ENCODE measurements at regions not wholly inside any gene's neighbourhood (a gene's known extent, or its start where the extent isn't known, plus 50 kb on each side); places are given as distances from the start of the nearest gene placed in this dataset.
"Not testable (repeated sequence)": the region's sequence is repeated elsewhere in the genome, so short reads cannot be mapped to it uniquely, and the experiment has no call there.

DNA sequence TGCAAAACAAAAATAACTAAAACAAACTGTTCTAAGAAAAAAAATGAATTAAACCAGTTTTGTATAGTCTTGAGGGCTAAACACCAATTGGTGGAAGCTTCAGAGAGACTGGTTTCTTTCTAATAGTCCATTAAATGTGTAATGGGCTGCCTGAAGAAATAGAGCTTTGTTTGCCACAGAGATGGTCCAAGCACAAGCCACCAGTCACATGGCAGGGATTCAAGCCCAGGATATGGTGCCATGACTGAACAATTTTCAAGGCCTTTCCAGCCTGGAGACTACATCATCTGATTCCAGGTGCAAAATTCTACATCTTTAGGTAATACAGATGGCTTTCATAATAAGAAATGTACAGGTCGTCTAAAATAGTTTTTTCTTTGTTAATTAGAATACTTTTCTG, 355.3 kb downstream of the NR2F1-AS1 start:
- no peak for TF ChIP-seq CTCF (IDR thresholded peaks at IDR 0.05; ENCODE audit: low read depth, low read length)
- no peak for TF ChIP-seq MYC (IDR thresholded peaks at IDR 0.05; ENCODE audit: low read depth, low read length)
- no peak for TF ChIP-seq MAX (IDR thresholded peaks at IDR 0.05; ENCODE audit: low read depth, low read length)
- no peak for TF ChIP-seq POLR2A (IDR thresholded peaks at IDR 0.05; ENCODE audit: extremely low read depth, insufficient read length)
- DNase-seq (ENCODE audit: low read depth): no peak
- H3K4me3 ChIP-seq (ENCODE audit: low read depth, low read length): no peak overlapping the region

GRCh38 chr5:93224624-93225023, 356.4 kb downstream of the NR2F1-AS1 start:
- TF ChIP-seq CTCF (IDR thresholded peaks at IDR 0.05; ENCODE audit: low read depth, low read length) (no peak), MAX (IDR thresholded peaks at IDR 0.05; ENCODE audit: low read depth, low read length) (no peak), POLR2A (IDR thresholded peaks at IDR 0.05; ENCODE audit: extremely low read depth, insufficient read length) (no peak), MYC (IDR thresholded peaks at IDR 0.05; ENCODE audit: low read depth, low read length) (no peak)
- H3K4me3 ChIP-seq (ENCODE audit: low read depth, low read length): no peak overlapping the region
- DNase-seq (ENCODE audit: low read depth): no peak

- TF ChIP-seq MAX (IDR thresholded peaks at IDR 0.05; ENCODE audit: low read depth, low read length) (no peak), CTCF (IDR thresholded peaks at IDR 0.05; ENCODE audit: low read depth, low read length) (no peak), POLR2A (IDR thresholded peaks at IDR 0.05; ENCODE audit: extremely low read depth, insufficient read length) (no peak), MYC (IDR thresholded peaks at IDR 0.05; ENCODE audit: low read depth, low read length) (no peak)
- no peak for DNase-seq (ENCODE audit: low read depth)
- no peak overlapping the region for H3K4me3 ChIP-seq (ENCODE audit: low read depth, low read length)
These were observed 359.2 kb downstream of the NR2F1-AS1 start for GRCh38 chr5:93221773-93222172.

DNA sequence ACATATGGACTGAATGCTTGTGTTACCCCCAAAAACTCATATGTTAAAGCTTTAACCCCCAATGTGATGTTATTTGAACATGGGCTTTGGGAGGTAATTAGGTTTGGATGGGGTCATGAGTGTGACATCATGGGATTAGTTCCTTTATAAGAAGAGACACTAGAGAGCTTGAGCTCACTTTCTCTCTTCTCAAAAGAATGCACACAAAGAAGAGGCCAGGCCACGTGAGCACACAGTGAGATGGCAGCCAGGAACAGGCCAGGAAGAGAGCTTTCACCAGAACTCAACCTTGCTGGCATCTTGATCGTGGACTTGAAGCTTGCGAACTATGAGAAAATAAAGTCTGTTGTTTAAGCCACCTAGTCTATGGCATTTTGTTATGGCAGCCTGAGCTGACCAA, 360.6 kb downstream of the NR2F1-AS1 start:
- TF ChIP-seq POLR2A (IDR thresholded peaks at IDR 0.05; ENCODE audit: extremely low read depth, insufficient read length) (no peak), MAX (IDR thresholded peaks at IDR 0.05; ENCODE audit: low read depth, low read length) (no peak), MYC (IDR thresholded peaks at IDR 0.05; ENCODE audit: low read depth, low read length) (no peak), CTCF (IDR thresholded peaks at IDR 0.05; ENCODE audit: low read depth, low read length) (no peak)
- no peak for DNase-seq (ENCODE audit: low read depth)
- H3K4me3 ChIP-seq (ENCODE audit: low read depth, low read length): no peak overlapping the region

DNA sequence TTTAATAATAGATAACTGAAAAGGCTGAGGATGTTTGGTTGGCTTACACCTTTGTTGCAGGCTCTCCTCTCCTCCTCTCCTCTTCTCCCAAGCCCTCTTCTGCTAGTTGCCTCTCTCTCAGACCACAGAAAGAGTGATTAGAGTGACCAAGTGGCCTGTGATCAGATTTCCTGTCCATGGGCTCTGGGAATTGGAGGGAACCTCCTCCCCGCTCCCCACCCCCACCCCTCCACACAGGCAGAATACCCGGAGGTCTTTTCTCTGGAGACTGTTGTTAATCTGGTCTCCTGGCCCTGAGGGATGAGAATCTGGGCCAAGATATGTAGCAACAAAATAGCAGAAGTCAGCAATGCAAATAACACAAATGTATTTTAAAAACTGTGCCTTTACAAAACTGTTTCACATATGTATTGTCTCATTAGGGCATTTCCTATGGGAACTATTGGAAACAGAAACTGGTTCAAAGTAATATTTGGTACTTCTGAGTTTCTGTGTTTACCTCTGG, 361.3 kb downstream of the NR2F1-AS1 start:
- H3K4me3 ChIP-seq (ENCODE audit: low read depth, low read length): no peak overlapping the region
- TF ChIP-seq MAX (IDR thresholded peaks at IDR 0.05; ENCODE audit: low read depth, low read length) (no peak), POLR2A (IDR thresholded peaks at IDR 0.05; ENCODE audit: extremely low read depth, insufficient read length) (no peak), CTCF (IDR thresholded peaks at IDR 0.05; ENCODE audit: low read depth, low read length) (no peak), MYC (IDR thresholded peaks at IDR 0.05; ENCODE audit: low read depth, low read length) (no peak)
- no peak for DNase-seq (ENCODE audit: low read depth)

- not testable (repeated sequence) for H3K4me3 ChIP-seq (ENCODE audit: low read depth, low read length); DNase-seq (ENCODE audit: low read depth)
These were observed 367.8 kb downstream of the NR2F1-AS1 start for GRCh38 chr5:93213111-93213794.

All from NB4 (cell line).